SH-SY5Y (cell line): ENCODE measurements at regions not wholly inside any gene's neighbourhood (a gene's known extent, or its start where the extent isn't known, plus 50 kb on each side); places are given as distances from the start of the nearest gene placed in this dataset.

ENCODE experiments used
- GATA2 ChIP-seq: IDR thresholded peaks from 2 replicates; pipeline ENCODE4 v1.6.1; 2011; ENCODE audit warnings: mild to moderate bottlenecking, low read depth, low read length
- GATA3 ChIP-seq: IDR thresholded peaks from 2 replicates; pipeline ENCODE4 v1.6.1; 2011; ENCODE audit warnings: low read depth, mild to moderate bottlenecking, low read length, moderate library complexity

GRCh38 chr9:69980041-69980440 lies 63.6 kb upstream of the MAMDC2 start:
- TF ChIP-seq GATA3 (no peak), GATA2 (no peak)
